ENCODE measurements at regions not wholly inside any gene's neighbourhood (a gene's known extent, or its start where the extent isn't known, plus 50 kb on each side); places are given as distances from the start of the nearest gene placed in this dataset.
A peak's percentile ranks its signal among the peaks of the same experiment; 100 is the strongest.
"Not testable (repeated sequence)": the region's sequence is repeated elsewhere in the genome, so short reads cannot be mapped to it uniquely, and the experiment has no call there.

- no peak for DNase-seq
These were observed 807.4 kb downstream of the STIM2 start for GRCh38 chr4:27668001-27668400.

- DNase-seq: no peak
These were observed 817.4 kb downstream of the STIM2 start for GRCh38 chr4:27678027-27678426.

GRCh38 chr4:27684610-27685011 is 824.0 kb downstream of the STIM2 start:
- DNase-seq: peak; percentile 41

GRCh38 chr4:27685091-27685490 is 824.5 kb downstream of the STIM2 start:
- DNase-seq: no peak

GRCh38 chr4:27685947-27686346 is 825.3 kb downstream of the STIM2 start:
- DNase-seq: no peak

- DNase-seq: peak; percentile 32
These were observed 831.5 kb downstream of the STIM2 start for GRCh38 chr4:27692158-27692557.

GRCh38 chr4:27692868-27693634 is 832.4 kb downstream of the STIM2 start:
- DNase-seq: no peak

- not testable (repeated sequence) for DNase-seq
These were observed 835.6 kb downstream of the STIM2 start for GRCh38 chr4:27696257-27696656.

GRCh38 chr4:27701606-27702005 is 841.0 kb downstream of the STIM2 start:
- no peak for DNase-seq

GRCh38 chr4:27702730-27703431 is 842.2 kb downstream of the STIM2 start:
- peak; percentile 41 for DNase-seq

- DNase-seq: no peak
These were observed 843.1 kb downstream of the STIM2 start for GRCh38 chr4:27703771-27704170.

- no peak for DNase-seq
These were observed 850.4 kb downstream of the STIM2 start for GRCh38 chr4:27711041-27711440.

GRCh38 chr4:27714073-27714472 is 853.4 kb downstream of the STIM2 start:
- DNase-seq: peak; percentile 1

- DNase-seq: no peak
These were observed 856.2 kb downstream of the STIM2 start for GRCh38 chr4:27716693-27717430.

- no peak for DNase-seq
These were observed 856.8 kb downstream of the STIM2 start for GRCh38 chr4:27717431-27717755.

GRCh38 chr4:27720010-27720766 is 859.5 kb downstream of the STIM2 start:
- DNase-seq: no peak

- no peak for DNase-seq
These were observed 860.6 kb downstream of the STIM2 start for GRCh38 chr4:27721193-27721592.

- no peak for DNase-seq
These were observed 868.3 kb downstream of the STIM2 start for GRCh38 chr4:27728892-27729291.

GRCh38 chr4:27742816-27743215 is 882.2 kb downstream of the STIM2 start:
- DNase-seq: no peak

GRCh38 chr4:27759611-27760575 is 899.3 kb downstream of the STIM2 start:
- no peak for DNase-seq

- DNase-seq: no peak
These were observed 903.3 kb downstream of the STIM2 start for GRCh38 chr4:27763830-27764525.

Measured in NCI-H1105 treated with DMSO at 0.1 percent for 48 hours (cell line).